Nephron (organoid): ENCODE measurements at regions not wholly inside any gene's neighbourhood (a gene's known extent, or its start where the extent isn't known, plus 50 kb on each side); places are given as distances from the start of the nearest gene placed in this dataset.

ENCODE experiments used
- H3K27ac Mint-ChIP-seq, 3 experiments: 2 replicates each; pipeline ENCODE4 v1.8.0; 2020; ENCODE audit warnings: mixed read lengths in 3 of 3, mild to moderate bottlenecking in 2 of 3, moderate library complexity in 1 of 3
- H3K27me3 Mint-ChIP-seq: 2 replicates; pipeline ENCODE4 v1.8.0; 2021; ENCODE audit warnings: low read depth, mild to moderate bottlenecking, moderate library complexity, mixed read lengths
- H3K36me3 Mint-ChIP-seq: 2 replicates; pipeline ENCODE4 v1.8.0; 2020; ENCODE audit warnings: low read depth, mixed read lengths
- H3K4me1 Mint-ChIP-seq: 2 replicates; pipeline ENCODE4 v1.8.0; 2020; ENCODE audit warnings: mixed read lengths
- H3K4me3 Mint-ChIP-seq, 3 experiments: 2 replicates each; pipeline ENCODE4 v1.8.0; 2020; ENCODE audit warnings: mild to moderate bottlenecking in 3 of 3, mixed read lengths in 3 of 3, moderate library complexity in 2 of 3
- H3K9me3 Mint-ChIP-seq: 2 replicates; pipeline ENCODE4 v1.8.0; 2020; ENCODE audit warnings: mixed read lengths
- TF ChIP-seq, protein P1 (sequence below), 3 experiments: fragments of 200-600 bp; sonication (generic); IDR thresholded peaks; one replicate each; pipeline ENCODE4 v1.5.0; 2021; ENCODE audit warnings: antibody characterized with exemption in 3 of 3; ENCODE audit not compliant: unreplicated experiment in 3 of 3

DNA sequence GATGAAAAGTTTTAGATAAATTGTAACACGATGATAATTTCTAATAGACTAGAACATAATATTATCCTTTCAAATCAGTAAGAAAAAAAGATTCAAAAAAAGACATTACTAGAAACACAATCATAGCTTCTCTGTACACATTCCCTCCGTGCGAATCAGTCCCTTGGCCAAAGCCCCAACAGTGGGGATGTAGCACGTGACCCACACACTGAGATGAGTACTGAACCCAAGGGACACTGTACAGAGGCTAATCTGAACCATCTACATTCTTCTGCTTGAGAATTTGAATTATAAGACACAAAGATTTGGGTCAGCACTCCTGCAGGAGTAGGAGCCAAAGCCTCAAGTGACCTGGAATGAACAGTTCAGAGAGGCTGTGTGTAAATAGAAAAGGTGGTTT is 353.7 kb downstream of the INSC start:
- TF ChIP-seq, protein P1, sequence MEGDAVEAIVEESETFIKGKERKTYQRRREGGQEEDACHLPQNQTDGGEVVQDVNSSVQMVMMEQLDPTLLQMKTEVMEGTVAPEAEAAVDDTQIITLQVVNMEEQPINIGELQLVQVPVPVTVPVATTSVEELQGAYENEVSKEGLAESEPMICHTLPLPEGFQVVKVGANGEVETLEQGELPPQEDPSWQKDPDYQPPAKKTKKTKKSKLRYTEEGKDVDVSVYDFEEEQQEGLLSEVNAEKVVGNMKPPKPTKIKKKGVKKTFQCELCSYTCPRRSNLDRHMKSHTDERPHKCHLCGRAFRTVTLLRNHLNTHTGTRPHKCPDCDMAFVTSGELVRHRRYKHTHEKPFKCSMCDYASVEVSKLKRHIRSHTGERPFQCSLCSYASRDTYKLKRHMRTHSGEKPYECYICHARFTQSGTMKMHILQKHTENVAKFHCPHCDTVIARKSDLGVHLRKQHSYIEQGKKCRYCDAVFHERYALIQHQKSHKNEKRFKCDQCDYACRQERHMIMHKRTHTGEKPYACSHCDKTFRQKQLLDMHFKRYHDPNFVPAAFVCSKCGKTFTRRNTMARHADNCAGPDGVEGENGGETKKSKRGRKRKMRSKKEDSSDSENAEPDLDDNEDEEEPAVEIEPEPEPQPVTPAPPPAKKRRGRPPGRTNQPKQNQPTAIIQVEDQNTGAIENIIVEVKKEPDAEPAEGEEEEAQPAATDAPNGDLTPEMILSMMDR (IDR thresholded peaks at IDR 0.05; ENCODE audit: unreplicated experiment in 3 of 3), result no peak
- Mint-ChIP-seq H3K27me3 (peaks cover 7% of the 10 kb centered on the region), H3K27ac (no peak overlapping the region), H3K4me3 (no peak overlapping the region), H3K36me3 (no peaks in the 10 kb centered on the region), H3K4me1 (peaks cover 5% of the 10 kb centered on the region), H3K9me3 (no peaks in the 10 kb centered on the region)

DNA sequence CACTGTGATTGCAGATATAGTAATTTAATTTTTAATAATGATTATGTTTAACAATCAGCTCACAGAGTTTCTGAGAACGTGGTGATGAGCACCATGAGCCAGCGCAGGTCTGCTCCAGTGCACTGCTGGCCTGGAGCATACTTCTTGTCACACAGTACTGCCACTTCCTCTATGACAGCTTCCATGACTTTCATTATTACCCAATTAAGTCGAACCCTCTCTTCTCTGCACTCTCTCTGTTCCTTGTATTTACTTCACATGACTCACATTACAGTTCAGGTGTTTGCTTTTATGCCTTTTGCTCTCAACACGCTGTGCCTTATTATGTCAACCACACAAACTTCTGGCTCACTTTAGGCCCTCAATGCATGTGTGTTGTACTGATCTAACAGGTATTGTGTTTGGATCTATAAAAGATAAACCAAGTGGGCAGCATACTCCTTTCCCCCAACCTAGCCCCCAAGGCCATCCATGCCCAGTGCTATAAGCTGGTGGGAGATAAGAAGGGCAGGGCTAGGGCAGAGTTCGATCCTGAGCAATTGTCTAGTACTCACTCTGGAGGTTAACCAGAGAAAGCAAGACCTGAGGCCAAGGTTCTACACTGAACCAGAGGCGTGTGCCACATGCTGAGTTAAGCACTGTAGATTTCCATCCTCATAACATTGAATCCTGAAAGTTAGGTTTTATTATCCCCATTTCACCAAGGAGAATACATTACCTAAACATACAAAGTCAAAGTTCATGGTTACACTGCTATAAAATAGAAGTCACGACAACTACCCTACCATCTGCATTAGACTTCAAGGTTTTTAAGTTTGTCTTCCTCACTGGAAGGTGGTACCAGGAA is 356.5 kb downstream of the INSC start:
- Mint-ChIP-seq H3K9me3 (no peaks in the 10 kb centered on the region), H3K27ac (no peak overlapping the region), H3K36me3 (no peaks in the 10 kb centered on the region), H3K4me3 (no peak overlapping the region), H3K27me3 (peaks cover 7% of the 10 kb centered on the region), H3K4me1 (peaks cover 5% of the 10 kb centered on the region)
- TF ChIP-seq, protein P1 (IDR thresholded peaks at IDR 0.05; ENCODE audit: unreplicated experiment in 3 of 3), result no peak

DNA sequence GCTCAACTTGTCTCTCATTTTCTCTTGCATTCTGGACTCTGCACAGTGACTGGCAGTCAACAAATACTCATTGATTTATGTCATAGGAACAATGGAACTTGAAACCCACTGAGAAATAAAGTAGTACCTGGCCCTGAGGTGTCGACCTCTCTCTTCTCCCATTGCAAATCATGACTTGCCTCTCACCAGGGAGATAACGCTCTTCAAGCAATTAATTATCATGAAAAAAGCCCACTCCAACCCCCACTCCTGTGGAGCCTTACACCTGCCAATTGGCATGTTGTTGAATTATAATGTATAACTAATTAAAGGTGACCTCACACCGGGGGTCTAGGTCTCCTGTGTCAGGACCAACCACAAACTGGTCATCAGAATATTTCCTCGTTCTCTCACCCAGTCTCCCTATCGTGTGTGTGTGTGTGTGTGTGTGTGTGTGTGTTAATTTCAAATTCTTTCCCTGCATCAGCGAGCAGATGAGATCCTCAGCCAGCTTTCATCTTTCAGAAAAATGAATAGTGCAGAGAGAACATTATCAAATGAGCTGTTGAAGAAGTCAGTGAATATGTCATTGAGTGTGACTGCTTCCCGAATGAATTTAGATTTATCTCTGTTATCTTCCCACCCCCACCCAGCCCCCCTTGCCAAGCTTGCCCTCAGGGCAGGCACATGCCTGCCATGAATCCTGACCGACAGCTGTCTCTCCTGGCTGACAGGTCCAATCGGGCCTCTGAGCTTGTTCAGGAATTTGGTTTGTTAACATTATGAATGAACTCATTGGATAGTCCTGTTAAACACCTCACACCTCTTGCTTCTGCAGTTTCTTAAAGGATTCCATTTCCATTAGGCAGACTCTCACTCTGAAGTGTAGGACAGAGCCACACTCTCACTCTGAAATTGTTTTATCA is 357.4 kb downstream of the INSC start:
- Mint-ChIP-seq H3K36me3 (no peaks in the 10 kb centered on the region), H3K27ac (peak overlapping the region in 1 of 3 experiments; percentile 25), H3K4me3 (no peak overlapping the region), H3K27me3 (peaks cover 7% of the 10 kb centered on the region), H3K4me1 (peaks cover 5% of the 10 kb centered on the region), H3K9me3 (no peaks in the 10 kb centered on the region)
- TF ChIP-seq, protein P1 (IDR thresholded peaks at IDR 0.05; ENCODE audit: unreplicated experiment in 3 of 3), result no peak

DNA sequence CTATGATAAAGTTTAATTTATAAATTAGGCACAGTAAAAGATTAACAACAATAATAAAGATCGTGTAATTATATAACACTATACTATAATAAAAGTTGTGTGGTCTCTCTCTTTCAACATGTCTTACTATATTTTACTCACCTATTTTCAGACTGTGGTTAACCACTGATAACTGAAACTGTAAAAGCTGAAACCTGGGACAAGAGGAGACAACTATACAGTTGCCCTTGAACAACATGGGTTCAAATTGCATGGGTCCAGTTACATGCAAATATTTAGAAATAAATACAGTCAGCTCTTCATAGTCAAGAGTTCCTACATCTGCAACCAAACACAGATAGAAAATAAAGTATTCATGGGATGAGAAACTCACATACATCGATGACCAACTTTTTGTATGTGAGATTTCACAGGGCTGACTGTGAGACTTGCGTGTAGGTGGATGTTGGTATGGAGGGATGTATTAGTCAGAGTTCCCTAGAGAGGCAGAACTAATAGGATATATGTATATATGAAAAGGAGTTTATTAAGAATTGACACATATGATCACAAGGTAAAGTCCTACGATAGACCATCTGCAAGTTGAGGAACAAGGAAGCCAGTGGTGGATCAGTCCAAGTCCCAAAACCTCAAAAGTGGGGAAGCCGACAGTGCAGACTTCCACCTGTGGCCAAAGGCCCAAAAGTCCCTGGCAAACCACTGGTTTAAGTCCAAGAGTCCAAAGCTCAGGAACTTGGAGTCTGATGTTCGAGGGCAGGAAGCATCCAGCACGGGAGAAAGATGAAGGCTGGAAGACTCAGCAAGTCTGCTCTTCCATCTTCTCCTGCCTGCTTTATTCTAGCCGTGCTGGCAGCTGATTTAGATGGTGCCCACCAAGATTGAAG is 359.5 kb downstream of the INSC start:
- Mint-ChIP-seq H3K4me3 (no peak overlapping the region), H3K4me1 (peaks cover 5% of the 10 kb centered on the region), H3K36me3 (no peaks in the 10 kb centered on the region), H3K9me3 (no peaks in the 10 kb centered on the region), H3K27ac (no peak overlapping the region), H3K27me3 (peaks cover 7% of the 10 kb centered on the region)
- TF ChIP-seq, protein P1 (IDR thresholded peaks at IDR 0.05; ENCODE audit: unreplicated experiment in 3 of 3), result no peak

DNA sequence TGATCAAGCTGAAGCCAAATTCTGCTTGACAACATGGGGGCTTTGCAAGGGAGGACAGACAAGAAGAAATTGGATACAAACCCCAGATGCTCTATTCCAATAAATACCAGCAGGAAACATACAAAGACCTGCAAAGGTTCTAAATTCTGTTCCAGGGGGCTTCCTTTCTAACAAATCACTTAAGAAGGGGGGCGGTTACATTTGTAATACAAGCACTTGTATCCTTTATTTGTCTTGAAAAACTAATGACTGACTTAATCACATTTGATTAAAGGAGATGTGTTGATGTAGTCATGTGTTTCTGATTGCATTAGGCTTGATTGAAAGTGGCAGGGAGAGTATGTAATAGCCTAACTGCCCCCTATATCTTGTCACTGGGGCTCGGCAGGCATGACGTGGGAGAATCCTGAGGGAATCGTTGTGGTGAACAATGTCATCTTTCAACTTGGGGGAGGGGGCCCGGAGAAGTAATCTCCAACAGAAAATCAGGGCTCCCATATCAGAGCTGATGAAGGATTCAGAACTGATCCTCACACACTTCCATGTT is 361.7 kb downstream of the INSC start:
- H3K9me3 Mint-ChIP-seq, result no peaks in the 10 kb centered on the region
- no peaks in the 10 kb centered on the region for H3K36me3 Mint-ChIP-seq
- H3K27ac Mint-ChIP-seq, result no peak overlapping the region
- H3K27me3 Mint-ChIP-seq, result peaks cover 5% of the 10 kb centered on the region
- TF ChIP-seq, protein P1 (IDR thresholded peaks at IDR 0.05; ENCODE audit: unreplicated experiment in 3 of 3), result no peak
- no peak overlapping the region for H3K4me3 Mint-ChIP-seq
- H3K4me1 Mint-ChIP-seq, result peaks cover 5% of the 10 kb centered on the region
